ENCODE measurements at regions not wholly inside any gene's neighbourhood (a gene's known extent, or its start where the extent isn't known, plus 50 kb on each side); places are given as distances from the start of the nearest gene placed in this dataset.

DNA sequence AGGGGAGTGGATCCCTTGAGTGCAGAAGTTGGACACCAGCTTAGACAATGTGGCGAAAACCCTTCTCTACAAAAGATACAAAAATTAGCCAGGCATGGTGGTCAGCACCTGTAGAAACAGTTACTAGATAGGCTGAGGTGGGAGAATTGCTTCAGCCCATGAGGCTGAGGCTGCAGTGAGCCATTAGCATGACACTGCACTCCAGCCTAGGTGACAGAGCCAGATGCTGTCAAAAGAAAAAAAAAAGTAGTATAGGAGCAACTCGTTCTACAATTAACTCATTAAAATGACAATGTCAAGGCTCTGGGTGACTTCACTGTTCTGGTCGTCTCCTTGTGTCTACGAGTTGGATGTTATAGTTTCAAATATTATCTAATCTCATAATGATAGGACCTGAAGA is 370.6 kb upstream of the NCAM2 start:
- TF ChIP-seq, protein P1, sequence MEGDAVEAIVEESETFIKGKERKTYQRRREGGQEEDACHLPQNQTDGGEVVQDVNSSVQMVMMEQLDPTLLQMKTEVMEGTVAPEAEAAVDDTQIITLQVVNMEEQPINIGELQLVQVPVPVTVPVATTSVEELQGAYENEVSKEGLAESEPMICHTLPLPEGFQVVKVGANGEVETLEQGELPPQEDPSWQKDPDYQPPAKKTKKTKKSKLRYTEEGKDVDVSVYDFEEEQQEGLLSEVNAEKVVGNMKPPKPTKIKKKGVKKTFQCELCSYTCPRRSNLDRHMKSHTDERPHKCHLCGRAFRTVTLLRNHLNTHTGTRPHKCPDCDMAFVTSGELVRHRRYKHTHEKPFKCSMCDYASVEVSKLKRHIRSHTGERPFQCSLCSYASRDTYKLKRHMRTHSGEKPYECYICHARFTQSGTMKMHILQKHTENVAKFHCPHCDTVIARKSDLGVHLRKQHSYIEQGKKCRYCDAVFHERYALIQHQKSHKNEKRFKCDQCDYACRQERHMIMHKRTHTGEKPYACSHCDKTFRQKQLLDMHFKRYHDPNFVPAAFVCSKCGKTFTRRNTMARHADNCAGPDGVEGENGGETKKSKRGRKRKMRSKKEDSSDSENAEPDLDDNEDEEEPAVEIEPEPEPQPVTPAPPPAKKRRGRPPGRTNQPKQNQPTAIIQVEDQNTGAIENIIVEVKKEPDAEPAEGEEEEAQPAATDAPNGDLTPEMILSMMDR (IDR thresholded peaks at IDR 0.05; ENCODE audit: borderline replicate concordance, extremely low read depth, low read length, poor library complexity, severe bottlenecking), result no peak
- TF ChIP-seq EZH2 (IDR thresholded peaks at IDR 0.05; ENCODE audit: borderline replicate concordance, low read depth, low read length, severe bottlenecking), result no peak

Data from DND-41 (cell line).